H9 (cell line): ENCODE measurements at regions not wholly inside any gene's neighbourhood (a gene's known extent, or its start where the extent isn't known, plus 50 kb on each side); places are given as distances from the start of the nearest gene placed in this dataset.

Experiments used
- DNase-seq: peaks from one replicate; pipeline ENCODE4 v3.0.0-alpha.2; 2017
- H2AFZ ChIP-seq: one replicate; pipeline ENCODE4 v1.6.1; 2013; ENCODE audit warnings: mild to moderate bottlenecking, low read length, control low read depth, moderate library complexity
- H2AK5ac ChIP-seq: 2 replicates; pipeline ENCODE4 v1.6.1; 2013; ENCODE audit warnings: low read length, control low read depth, mixed read lengths; ENCODE audit not compliant: insufficient read length
- H2BK120ac ChIP-seq: one replicate; pipeline ENCODE4 v1.6.1; 2013; ENCODE audit warnings: low read depth, mild to moderate bottlenecking, low read length, control low read depth, inconsistent platforms; ENCODE audit not compliant: poor library complexity, severe bottlenecking
- H2BK12ac ChIP-seq: 2 replicates; pipeline ENCODE4 v1.6.1; 2013; ENCODE audit warnings: low read length, control low read depth, mixed read lengths, low read depth; ENCODE audit not compliant: insufficient read length
- H2BK15ac ChIP-seq: 2 replicates; pipeline ENCODE4 v1.6.1; 2013; ENCODE audit warnings: low read depth, low read length, control low read depth
- H2BK20ac ChIP-seq: one replicate; pipeline ENCODE4 v1.6.1; 2013; ENCODE audit warnings: low read depth, mild to moderate bottlenecking, low read length, control low read depth, inconsistent platforms; ENCODE audit not compliant: poor library complexity, severe bottlenecking
- H2BK5ac ChIP-seq: 2 replicates; pipeline ENCODE4 v1.6.1; 2013; ENCODE audit warnings: low read length, control low read depth, mixed read lengths; ENCODE audit not compliant: insufficient read length
- H3K14ac ChIP-seq: 2 replicates; pipeline ENCODE4 v1.6.1; 2013; ENCODE audit warnings: low read length, control low read depth; ENCODE audit not compliant: insufficient read depth
- H3K18ac ChIP-seq: 2 replicates; pipeline ENCODE4 v1.6.1; 2013; ENCODE audit warnings: low read depth, mild to moderate bottlenecking, mixed read lengths, low read length, control low read depth; ENCODE audit not compliant: insufficient read length
- H3K23ac ChIP-seq: 2 replicates; pipeline ENCODE4 v1.6.1; 2013; ENCODE audit warnings: low read length, control low read depth, mixed read lengths, low read depth; ENCODE audit not compliant: insufficient read length
- H3K23me2 ChIP-seq: 2 replicates; pipeline ENCODE4 v1.6.1; 2013; ENCODE audit warnings: low read depth, mild to moderate bottlenecking, mixed read lengths, low read length, control low read depth; ENCODE audit not compliant: insufficient read length, poor library complexity, severe bottlenecking
- H3K27ac ChIP-seq: 2 replicates; pipeline ENCODE4 v1.5.1; 2013; ENCODE audit warnings: low read length, control low read depth, mixed read lengths, low read depth; ENCODE audit not compliant: insufficient read length
- H3K27me3 ChIP-seq: 2 replicates; pipeline ENCODE4 v1.6.1; 2013; ENCODE audit warnings: low read length, control low read depth, inconsistent platforms; ENCODE audit not compliant: insufficient read depth
- H3K4ac ChIP-seq: 2 replicates; pipeline ENCODE4 v1.6.1; 2013; ENCODE audit warnings: low read depth, mild to moderate bottlenecking, control low read depth, inconsistent platforms, low read length, moderate library complexity
- H3K4me1 ChIP-seq: 2 replicates; pipeline ENCODE4 v1.6.1; 2013; ENCODE audit warnings: low read length, control low read depth, inconsistent platforms; ENCODE audit not compliant: insufficient read depth
- H3K4me2 ChIP-seq: 2 replicates; pipeline ENCODE4 v1.6.1; 2013; ENCODE audit warnings: low read length, control low read depth, mixed read lengths; ENCODE audit not compliant: insufficient read length, insufficient read depth
- H3K56ac ChIP-seq: 2 replicates; pipeline ENCODE4 v1.6.1; 2013; ENCODE audit warnings: low read depth, mild to moderate bottlenecking, mixed read lengths, low read length, control low read depth; ENCODE audit not compliant: insufficient read length
- H3K79me1 ChIP-seq: 2 replicates; pipeline ENCODE4 v1.6.1; 2013; ENCODE audit warnings: low read depth, mild to moderate bottlenecking, moderate library complexity, low read length, control low read depth, inconsistent platforms; ENCODE audit not compliant: insufficient read depth, poor library complexity, severe bottlenecking
- H3K79me2 ChIP-seq: 2 replicates; pipeline ENCODE4 v1.6.1; 2013; ENCODE audit warnings: low read length, control low read depth, inconsistent platforms; ENCODE audit not compliant: insufficient read depth
- H3K9ac ChIP-seq: 2 replicates; pipeline ENCODE4 v1.6.1; 2013; ENCODE audit warnings: low read length, control low read depth, mixed read lengths; ENCODE audit not compliant: insufficient read length; ENCODE audit errors: extremely low read depth
- H3K9me3 ChIP-seq: one replicate; pipeline ENCODE4 v1.6.1; 2013; ENCODE audit warnings: low read depth, low read length, inconsistent platforms; ENCODE audit not compliant: control insufficient read depth
- H3T11ph ChIP-seq: one replicate; pipeline ENCODE4 v1.6.1; 2013; ENCODE audit warnings: mild to moderate bottlenecking, low read length, control low read depth, inconsistent platforms
- H4K20me1 ChIP-seq: one replicate; pipeline ENCODE4 v1.6.1; 2013; ENCODE audit not compliant: control insufficient read depth, insufficient read length, insufficient read depth
- H4K5ac ChIP-seq: 2 replicates; pipeline ENCODE4 v1.6.1; 2013; ENCODE audit warnings: low read depth, mild to moderate bottlenecking, mixed read lengths, low read length, control low read depth; ENCODE audit not compliant: insufficient read length
- H4K8ac ChIP-seq: replicated peaks from 2 replicates; pipeline ENCODE4 v1.6.1; 2013; ENCODE audit warnings: low read length, control low read depth, mixed read lengths, low read depth; ENCODE audit not compliant: insufficient read length
- H4K91ac ChIP-seq: 2 replicates; pipeline ENCODE4 v1.6.1; 2013; ENCODE audit warnings: low read depth, mild to moderate bottlenecking, moderate library complexity, mixed read lengths, low read length, control low read depth; ENCODE audit not compliant: insufficient read length
- H3K27ac Mint-ChIP-seq, 3 experiments: 2 replicates in 2 of 3; 3 replicates in 1 of 3; pipeline ENCODE4 v1.8.0; 2020 to 2021; ENCODE audit warnings: mixed read lengths in 3 of 3, mild to moderate bottlenecking in 1 of 3, moderate library complexity in 1 of 3
- H3K27me3 Mint-ChIP-seq: 2 replicates; pipeline ENCODE4 v1.8.0; 2021; ENCODE audit warnings: low read depth, mild to moderate bottlenecking, moderate library complexity, mixed read lengths
- H3K36me3 Mint-ChIP-seq, 3 experiments: 2 replicates in 2 of 3; 3 replicates in 1 of 3; pipeline ENCODE4 v1.8.0; 2020 to 2021; ENCODE audit warnings: low read depth in 3 of 3, mixed read lengths in 3 of 3; ENCODE audit not compliant: insufficient read depth in 1 of 3
- H3K4me1 Mint-ChIP-seq, 2 experiments: 2 replicates each; pipeline ENCODE4 v1.8.0; 2020; ENCODE audit warnings: mixed read lengths in 2 of 2
- H3K4me3 Mint-ChIP-seq, 2 experiments: 2 replicates in 1 of 2; 3 replicates in 1 of 2; pipeline ENCODE4 v1.8.0; 2020 to 2021; ENCODE audit warnings: mild to moderate bottlenecking in 2 of 2, mixed read lengths in 2 of 2, moderate library complexity in 1 of 2
- H3K9me3 Mint-ChIP-seq, 2 experiments: 2 replicates in 1 of 2; 3 replicates in 1 of 2; pipeline ENCODE4 v1.8.0; 2020; ENCODE audit warnings: mild to moderate bottlenecking in 2 of 2, mixed read lengths in 2 of 2, moderate library complexity in 1 of 2
- WGBS: extraction: QIAGEN DNeasy Blood & Tissue Kit; methylation state at CpG from one replicate; pipeline ENCODE4 v1.1.7; 2013; ENCODE audit warnings: missing lambda C conversion rate, low lambda C conversion rate, mixed read lengths; ENCODE audit not compliant: insufficient read length; ENCODE audit errors: extremely low coverage; 5-methylcytosine and 5-hydroxymethylcytosine counted together
- TF ChIP-seq, protein P1 (sequence below): fragments of 200-600 bp; sonication (generic); conservative IDR thresholded peaks from 3 replicates; pipeline ENCODE4 v1.8.0; 2021; ENCODE audit warnings: antibody characterized with exemption, mild to moderate bottlenecking

DNA sequence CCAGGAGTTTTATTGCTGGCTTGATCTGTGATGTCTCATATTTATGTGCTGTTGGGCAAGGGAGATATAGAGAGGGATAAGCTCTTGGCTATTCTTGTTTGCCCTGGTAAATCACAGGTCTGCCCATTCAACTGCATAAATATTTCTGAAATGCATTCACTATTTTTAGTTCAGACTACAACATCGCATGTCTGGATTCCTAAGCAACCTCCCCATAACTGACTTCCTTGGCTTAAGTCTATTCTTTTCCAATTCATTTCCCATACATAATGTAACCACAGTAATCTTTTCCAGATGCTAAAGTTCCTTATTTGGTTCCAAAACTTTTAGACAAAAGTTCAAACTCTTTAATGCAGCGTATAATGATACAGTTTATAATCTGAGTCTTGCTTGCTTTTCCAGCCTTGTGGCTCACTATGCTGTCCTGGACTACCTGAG, 321.4 kb upstream of the ACTBL2 start:
- WGBS: no CpG with 5 or more reads among the region's 2 CpGs
- H3K27ac ChIP-seq: no peak overlapping the region
- no peak overlapping the region for H2BK12ac ChIP-seq
- H3K56ac ChIP-seq: no peak overlapping the region
- no peak overlapping the region for H2BK15ac ChIP-seq
- no peak overlapping the region for H3K9ac ChIP-seq
- no peak overlapping the region for H4K5ac ChIP-seq
- H3K4me3 Mint-ChIP-seq: no peak overlapping the region
- no peaks in the 10 kb centered on the region for H3K23me2 ChIP-seq
- no peak for DNase-seq
- H3K4me2 ChIP-seq: no peak overlapping the region
- H4K91ac ChIP-seq: no peak overlapping the region
- no peak overlapping the region for H3T11ph ChIP-seq
- no peak overlapping the region for H3K14ac ChIP-seq
- H2BK5ac ChIP-seq: no peak overlapping the region
- H3K4ac ChIP-seq: no peak overlapping the region
- H3K27me3 ChIP-seq: no peaks in the 10 kb centered on the region
- no peaks in the 10 kb centered on the region for H3K9me3 ChIP-seq
- H2AK5ac ChIP-seq: no peak overlapping the region
- H3K27me3 Mint-ChIP-seq: no peaks in the 10 kb centered on the region
- H3K79me1 ChIP-seq: no peaks in the 10 kb centered on the region
- H3K18ac ChIP-seq: no peak overlapping the region
- no peak overlapping the region for H3K27ac Mint-ChIP-seq
- peaks cover 4 to 9% of the 10 kb centered on the region in 2 experiments for H3K4me1 Mint-ChIP-seq
- TF ChIP-seq, protein P1, sequence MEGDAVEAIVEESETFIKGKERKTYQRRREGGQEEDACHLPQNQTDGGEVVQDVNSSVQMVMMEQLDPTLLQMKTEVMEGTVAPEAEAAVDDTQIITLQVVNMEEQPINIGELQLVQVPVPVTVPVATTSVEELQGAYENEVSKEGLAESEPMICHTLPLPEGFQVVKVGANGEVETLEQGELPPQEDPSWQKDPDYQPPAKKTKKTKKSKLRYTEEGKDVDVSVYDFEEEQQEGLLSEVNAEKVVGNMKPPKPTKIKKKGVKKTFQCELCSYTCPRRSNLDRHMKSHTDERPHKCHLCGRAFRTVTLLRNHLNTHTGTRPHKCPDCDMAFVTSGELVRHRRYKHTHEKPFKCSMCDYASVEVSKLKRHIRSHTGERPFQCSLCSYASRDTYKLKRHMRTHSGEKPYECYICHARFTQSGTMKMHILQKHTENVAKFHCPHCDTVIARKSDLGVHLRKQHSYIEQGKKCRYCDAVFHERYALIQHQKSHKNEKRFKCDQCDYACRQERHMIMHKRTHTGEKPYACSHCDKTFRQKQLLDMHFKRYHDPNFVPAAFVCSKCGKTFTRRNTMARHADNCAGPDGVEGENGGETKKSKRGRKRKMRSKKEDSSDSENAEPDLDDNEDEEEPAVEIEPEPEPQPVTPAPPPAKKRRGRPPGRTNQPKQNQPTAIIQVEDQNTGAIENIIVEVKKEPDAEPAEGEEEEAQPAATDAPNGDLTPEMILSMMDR: no peak
- no peak overlapping the region for H3K23ac ChIP-seq
- H3K79me2 ChIP-seq: no peaks in the 10 kb centered on the region
- no peak overlapping the region for H4K8ac ChIP-seq
- H3K4me1 ChIP-seq: no peaks in the 10 kb centered on the region
- H3K36me3 Mint-ChIP-seq: no peaks in the 10 kb centered on the region
- no peaks in the 10 kb centered on the region for H3K9me3 Mint-ChIP-seq
- no peak overlapping the region for H2BK120ac ChIP-seq
- no peak overlapping the region for H2AFZ ChIP-seq
- no peaks in the 10 kb centered on the region for H4K20me1 ChIP-seq
- H2BK20ac ChIP-seq: no peak overlapping the region
